IPS-20b (cell line): ENCODE measurements at regions not wholly inside any gene's neighbourhood (a gene's known extent, or its start where the extent isn't known, plus 50 kb on each side); places are given as distances from the start of the nearest gene placed in this dataset.

Experiments
- H3K27ac ChIP-seq: one replicate; pipeline ENCODE4 v1.5.1; 2013; ENCODE audit warnings: low read length
- H3K27me3 ChIP-seq: 2 replicates; pipeline ENCODE4 v1.6.1; 2013; ENCODE audit warnings: mild to moderate bottlenecking, low read length, inconsistent platforms; ENCODE audit not compliant: insufficient read depth
- H3K36me3 ChIP-seq: 2 replicates; pipeline ENCODE4 v1.6.1; 2013; ENCODE audit warnings: low read depth, mild to moderate bottlenecking, inconsistent platforms, low read length, moderate library complexity; ENCODE audit not compliant: insufficient read depth
- H3K4me1 ChIP-seq: 2 replicates; pipeline ENCODE4 v1.6.1; 2013; ENCODE audit warnings: mild to moderate bottlenecking, control low read depth, inconsistent platforms, low read length, moderate library complexity; ENCODE audit not compliant: insufficient read depth
- H3K4me3 ChIP-seq: 2 replicates; pipeline ENCODE4 v1.5.1; 2013; ENCODE audit warnings: mild to moderate bottlenecking, low read length, inconsistent platforms
- H3K9ac ChIP-seq: 2 replicates; pipeline ENCODE4 v1.6.1; 2013; ENCODE audit warnings: low read depth, mild to moderate bottlenecking, inconsistent platforms, low read length, moderate library complexity
- H3K9me3 ChIP-seq: 2 replicates; pipeline ENCODE4 v1.6.1; 2013; ENCODE audit warnings: mild to moderate bottlenecking, low read depth, low read length, inconsistent platforms; ENCODE audit not compliant: insufficient read depth

- Histone ChIP-seq H3K9ac (no peak overlapping the region), H3K27ac (no peak overlapping the region), H3K4me1 (no peaks in the 10 kb centered on the region), H3K36me3 (no peaks in the 10 kb centered on the region), H3K4me3 (no peak overlapping the region), H3K27me3 (no peaks in the 10 kb centered on the region), H3K9me3 (no peaks in the 10 kb centered on the region)
Measured at GRCh38 chr7:25669961-25670841, 441.9 kb upstream of the NPVF start.

GRCh38 chr7:25671111-25671510 lies 442.8 kb upstream of the NPVF start:
- Histone ChIP-seq H3K27me3 (no peaks in the 10 kb centered on the region), H3K4me1 (no peaks in the 10 kb centered on the region), H3K9ac (no peak overlapping the region), H3K27ac (no peak overlapping the region), H3K9me3 (no peaks in the 10 kb centered on the region), H3K36me3 (no peaks in the 10 kb centered on the region), H3K4me3 (no peak overlapping the region)

GRCh38 chr7:25672496-25672895 lies 444.2 kb upstream of the NPVF start:
- H3K36me3 ChIP-seq, result no peaks in the 10 kb centered on the region

GRCh38 chr7:25675789-25676474 lies 447.6 kb upstream of the NPVF start:
- Histone ChIP-seq H3K9ac (no peak overlapping the region), H3K27me3 (no peaks in the 10 kb centered on the region), H3K36me3 (no peaks in the 10 kb centered on the region), H3K4me3 (no peak overlapping the region), H3K9me3 (no peaks in the 10 kb centered on the region), H3K27ac (no peak overlapping the region), H3K4me1 (no peaks in the 10 kb centered on the region)

More at GRCh38 chr7:25672496-25672895, 444.2 kb upstream of the NPVF start:
- Histone ChIP-seq H3K27me3 (no peaks in the 10 kb centered on the region), H3K4me1 (no peaks in the 10 kb centered on the region), H3K9me3 (no peaks in the 10 kb centered on the region), H3K4me3 (no peak overlapping the region), H3K9ac (no peak overlapping the region), H3K27ac (no peak overlapping the region)

- Histone ChIP-seq H3K36me3 (no peaks in the 10 kb centered on the region), H3K27me3 (no peaks in the 10 kb centered on the region), H3K9me3 (no peaks in the 10 kb centered on the region), H3K4me1 (no peaks in the 10 kb centered on the region), H3K9ac (no peak overlapping the region), H3K27ac (no peak overlapping the region), H3K4me3 (no peak overlapping the region)
Measured at GRCh38 chr7:25677595-25677994, 449.3 kb upstream of the NPVF start.

GRCh38 chr7:25678215-25678614 lies 449.9 kb upstream of the NPVF start:
- H3K27me3 ChIP-seq, result no peaks in the 10 kb centered on the region
- H3K36me3 ChIP-seq, result no peaks in the 10 kb centered on the region
- H3K4me3 ChIP-seq, result no peak overlapping the region
- H3K4me1 ChIP-seq, result no peaks in the 10 kb centered on the region
- no peaks in the 10 kb centered on the region for H3K9me3 ChIP-seq
- no peak overlapping the region for H3K27ac ChIP-seq
- H3K9ac ChIP-seq, result no peak overlapping the region

GRCh38 chr7:25680636-25681035 lies 452.4 kb upstream of the NPVF start:
- Histone ChIP-seq H3K36me3 (no peaks in the 10 kb centered on the region), H3K4me3 (no peak overlapping the region), H3K9me3 (no peaks in the 10 kb centered on the region), H3K27me3 (no peaks in the 10 kb centered on the region), H3K27ac (no peak overlapping the region), H3K4me1 (no peaks in the 10 kb centered on the region), H3K9ac (no peak overlapping the region)

GRCh38 chr7:25684360-25684759 lies 456.1 kb upstream of the NPVF start:
- H3K27me3 ChIP-seq, result no peaks in the 10 kb centered on the region
- H3K9ac ChIP-seq, result no peak overlapping the region
- no peaks in the 10 kb centered on the region for H3K36me3 ChIP-seq
- no peak overlapping the region for H3K27ac ChIP-seq
- no peaks in the 10 kb centered on the region for H3K9me3 ChIP-seq
- H3K4me3 ChIP-seq, result no peak overlapping the region
- no peaks in the 10 kb centered on the region for H3K4me1 ChIP-seq

- Histone ChIP-seq H3K4me3 (no peak overlapping the region), H3K9ac (no peak overlapping the region), H3K9me3 (no peaks in the 10 kb centered on the region), H3K27me3 (no peaks in the 10 kb centered on the region), H3K27ac (no peak overlapping the region), H3K36me3 (no peaks in the 10 kb centered on the region), H3K4me1 (no peaks in the 10 kb centered on the region)
Measured at GRCh38 chr7:25686493-25686892, 458.2 kb upstream of the NPVF start.

- Histone ChIP-seq H3K4me1 (peaks cover 14% of the 10 kb centered on the region; the same call in 1 of the 2 replicates), H3K27me3 (no peaks in the 10 kb centered on the region), H3K27ac (peak overlapping the region; percentile 54), H3K9ac (peak overlapping the region; percentile 52; the same call in 1 of the 2 replicates), H3K36me3 (no peaks in the 10 kb centered on the region), H3K4me3 (peak overlapping the region; percentile 40; the same call in 1 of the 2 replicates), H3K9me3 (no peaks in the 10 kb centered on the region)
Measured at GRCh38 chr7:25694211-25694610, 457.8 kb upstream of the NFE2L3 start.

GRCh38 chr7:25694699-25695098 lies 457.3 kb upstream of the NFE2L3 start:
- H3K4me1 ChIP-seq, result peaks cover 14% of the 10 kb centered on the region; the same call in 1 of the 2 replicates
- peak overlapping the region; percentile 54 for H3K27ac ChIP-seq
- peak overlapping the region; percentile 52; the same call in 1 of the 2 replicates for H3K9ac ChIP-seq
- no peaks in the 10 kb centered on the region for H3K36me3 ChIP-seq
- no peaks in the 10 kb centered on the region for H3K27me3 ChIP-seq
- H3K9me3 ChIP-seq, result no peaks in the 10 kb centered on the region
- H3K4me3 ChIP-seq, result peak overlapping the region; percentile 40; the same call in 1 of the 2 replicates

GRCh38 chr7:25696571-25696970 lies 455.4 kb upstream of the NFE2L3 start:
- Histone ChIP-seq H3K9me3 (no peaks in the 10 kb centered on the region), H3K36me3 (no peaks in the 10 kb centered on the region), H3K9ac (no peak overlapping the region), H3K27ac (no peak overlapping the region), H3K27me3 (no peaks in the 10 kb centered on the region), H3K4me1 (peaks cover 14% of the 10 kb centered on the region; the same call in 1 of the 2 replicates), H3K4me3 (no peak overlapping the region; the same call in 1 of the 2 replicates)
